HG03469 (cell line): ENCODE measurements at regions not wholly inside any gene's neighbourhood (a gene's known extent, or its start where the extent isn't known, plus 50 kb on each side); places are given as distances from the start of the nearest gene placed in this dataset.

Experiments
- ATAC-seq: cut with Tn5 transposase; IDR thresholded peaks from one replicate; pipeline ENCODE4 v1.9.1; 2021; ENCODE audit warnings: mild to moderate bottlenecking, moderate library complexity, moderate number of reproducible peaks; ENCODE audit not compliant: unreplicated experiment

GRCh38 chrX:106341823-106342222, 173.7 kb downstream of the PWWP3B start:
- no peak for ATAC-seq

GRCh38 chrX:106356580-106356979, 188.5 kb downstream of the PWWP3B start:
- ATAC-seq, result no peak

- no peak for ATAC-seq
Measured at GRCh38 chrX:106363214-106363613, 195.1 kb downstream of the PWWP3B start.

GRCh38 chrX:106378616-106379015, 210.5 kb downstream of the PWWP3B start:
- ATAC-seq, result peak; percentile 86

- no peak for ATAC-seq
Measured at GRCh38 chrX:106391284-106391911, 220.4 kb upstream of the RADX start.

- no peak for ATAC-seq
Measured at GRCh38 chrX:106392346-106392745, 219.4 kb upstream of the RADX start.

GRCh38 chrX:106397788-106398538, 213.8 kb upstream of the RADX start:
- no peak for ATAC-seq

GRCh38 chrX:106401965-106402559, 209.7 kb upstream of the RADX start:
- no peak for ATAC-seq

GRCh38 chrX:106404512-106404911, 207.3 kb upstream of the RADX start:
- ATAC-seq, result no peak

GRCh38 chrX:106415276-106415895, 196.4 kb upstream of the RADX start:
- ATAC-seq, result no peak

GRCh38 chrX:106436691-106437090, 175.1 kb upstream of the RADX start:
- no peak for ATAC-seq

- ATAC-seq, result no peak
Measured at GRCh38 chrX:106437407-106437806, 174.4 kb upstream of the RADX start.

GRCh38 chrX:106450405-106450804, 161.4 kb upstream of the RADX start:
- no peak for ATAC-seq

GRCh38 chrX:106451933-106452332, 159.8 kb upstream of the RADX start:
- no peak for ATAC-seq

GRCh38 chrX:106454991-106455390, 156.8 kb upstream of the RADX start:
- no peak for ATAC-seq

- no peak for ATAC-seq
Measured at GRCh38 chrX:106457802-106458201, 154.0 kb upstream of the RADX start.

- no peak for ATAC-seq
Measured at GRCh38 chrX:106467422-106467821, 144.4 kb upstream of the RADX start.

GRCh38 chrX:106467943-106468342, 143.8 kb upstream of the RADX start:
- no peak for ATAC-seq

- no peak for ATAC-seq
Measured at GRCh38 chrX:106468433-106468832, 143.3 kb upstream of the RADX start.

- ATAC-seq, result no peak
Measured at GRCh38 chrX:106479920-106480319, 131.9 kb upstream of the RADX start.

GRCh38 chrX:106481341-106481740, 130.4 kb upstream of the RADX start:
- ATAC-seq, result peak; percentile 30

- ATAC-seq, result peak; percentile 95
Measured at GRCh38 chrX:106484233-106484632, 127.5 kb upstream of the RADX start.
